ENCODE measurements at regions not wholly inside any gene's neighbourhood (a gene's known extent, or its start where the extent isn't known, plus 50 kb on each side); places are given as distances from the start of the nearest gene placed in this dataset.

DNA sequence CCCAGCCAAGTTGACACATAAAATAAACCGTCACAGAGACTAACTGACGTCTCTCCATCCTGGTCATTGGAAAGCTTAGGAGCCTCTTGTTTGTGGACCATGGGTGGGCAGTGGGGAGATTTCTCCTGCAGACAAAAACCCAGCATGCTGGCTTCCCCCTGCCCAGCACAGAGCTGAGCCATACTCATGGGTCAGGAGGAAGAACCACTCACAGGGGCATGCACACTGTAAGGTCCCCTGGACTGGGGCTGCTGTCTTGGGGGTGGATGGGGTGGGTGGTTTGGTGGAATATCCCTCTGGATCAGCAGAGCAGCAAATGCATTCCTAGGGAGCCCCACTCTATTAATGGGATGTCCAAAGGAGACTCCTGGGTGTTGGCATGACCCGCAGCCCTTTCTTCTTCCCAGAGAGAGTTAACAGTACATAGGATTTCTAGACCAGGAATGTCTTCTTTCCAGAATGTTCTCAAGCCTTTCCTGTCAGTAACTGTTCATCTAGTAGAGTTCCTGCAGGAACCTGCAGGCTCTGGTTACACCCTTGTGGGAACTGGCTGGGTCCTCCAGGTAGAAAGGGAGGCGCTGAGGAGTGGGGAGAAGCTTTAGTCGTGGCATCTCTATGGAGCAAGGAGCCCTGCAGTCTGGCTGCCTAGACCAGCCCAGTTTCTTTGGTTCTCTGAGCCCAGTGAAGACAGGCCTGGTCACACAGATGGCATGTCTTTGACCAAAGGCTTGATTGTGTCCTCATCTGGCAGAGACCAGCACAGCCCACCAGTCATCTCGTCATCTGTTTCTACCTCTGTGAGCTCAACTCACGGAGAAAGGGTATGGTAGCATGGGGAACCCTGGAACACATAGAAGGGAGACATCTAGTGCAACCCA is 73.4 kb upstream of the PRR23C start:
- no peak overlapping the region for H3K4me3 ChIP-seq (ENCODE audit: low read depth, low read length)

DNA sequence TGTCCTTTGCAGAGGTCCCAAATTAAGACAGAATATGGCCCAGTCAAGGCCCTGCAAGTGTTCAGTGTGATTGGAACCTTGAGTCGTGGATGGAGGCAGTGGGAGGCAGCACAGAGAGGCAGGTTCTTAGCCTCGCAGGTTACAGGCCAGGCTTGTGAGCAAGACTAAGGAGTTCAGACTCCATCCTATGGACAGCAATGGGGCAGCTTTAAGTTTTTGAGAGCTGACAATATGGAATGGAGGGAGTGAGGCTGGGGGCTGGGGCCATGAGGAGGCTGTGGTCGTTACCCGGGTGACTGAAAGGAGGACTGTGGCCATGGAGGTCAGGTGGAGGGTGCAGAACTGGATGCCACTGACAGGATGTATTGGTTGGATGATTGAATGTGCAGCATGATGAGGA is 74.1 kb upstream of the PRR23C start:
- Histone ChIP-seq H3K27ac (ENCODE audit: extremely low read depth, low read depth, low read length) (no peak overlapping the region), H3K4me3 (ENCODE audit: low read depth, low read length) (no peak overlapping the region), H3K36me3 (ENCODE audit: control insufficient read depth in 2 of 2, insufficient read depth in 1 of 2, low read length in 2 of 2) (no peaks in the 10 kb centered on the region), H3K9me3 (ENCODE audit: control insufficient read depth, insufficient read depth, low read depth, low read length) (no peaks in the 10 kb centered on the region), H3K4me1 (ENCODE audit: control insufficient read depth, insufficient read depth, low read length) (no peaks in the 10 kb centered on the region)
- ChIA-PET CTCF (no interaction called here), POLR2A (no interaction called here)
- TF ChIP-seq ZFP69B (tag by site-specific recombination; IDR thresholded peaks at IDR 0.05) (no peak), GLI4 (tag by site-specific recombination; IDR thresholded peaks at IDR 0.05) (no peak), ZNF561 (tag by site-specific recombination; IDR thresholded peaks at IDR 0.05; ENCODE audit: borderline replicate concordance) (no peak), ZNF837 (tag by site-specific recombination; IDR thresholded peaks at IDR 0.05) (no peak)
- TF ChIP-seq, protein P1, sequence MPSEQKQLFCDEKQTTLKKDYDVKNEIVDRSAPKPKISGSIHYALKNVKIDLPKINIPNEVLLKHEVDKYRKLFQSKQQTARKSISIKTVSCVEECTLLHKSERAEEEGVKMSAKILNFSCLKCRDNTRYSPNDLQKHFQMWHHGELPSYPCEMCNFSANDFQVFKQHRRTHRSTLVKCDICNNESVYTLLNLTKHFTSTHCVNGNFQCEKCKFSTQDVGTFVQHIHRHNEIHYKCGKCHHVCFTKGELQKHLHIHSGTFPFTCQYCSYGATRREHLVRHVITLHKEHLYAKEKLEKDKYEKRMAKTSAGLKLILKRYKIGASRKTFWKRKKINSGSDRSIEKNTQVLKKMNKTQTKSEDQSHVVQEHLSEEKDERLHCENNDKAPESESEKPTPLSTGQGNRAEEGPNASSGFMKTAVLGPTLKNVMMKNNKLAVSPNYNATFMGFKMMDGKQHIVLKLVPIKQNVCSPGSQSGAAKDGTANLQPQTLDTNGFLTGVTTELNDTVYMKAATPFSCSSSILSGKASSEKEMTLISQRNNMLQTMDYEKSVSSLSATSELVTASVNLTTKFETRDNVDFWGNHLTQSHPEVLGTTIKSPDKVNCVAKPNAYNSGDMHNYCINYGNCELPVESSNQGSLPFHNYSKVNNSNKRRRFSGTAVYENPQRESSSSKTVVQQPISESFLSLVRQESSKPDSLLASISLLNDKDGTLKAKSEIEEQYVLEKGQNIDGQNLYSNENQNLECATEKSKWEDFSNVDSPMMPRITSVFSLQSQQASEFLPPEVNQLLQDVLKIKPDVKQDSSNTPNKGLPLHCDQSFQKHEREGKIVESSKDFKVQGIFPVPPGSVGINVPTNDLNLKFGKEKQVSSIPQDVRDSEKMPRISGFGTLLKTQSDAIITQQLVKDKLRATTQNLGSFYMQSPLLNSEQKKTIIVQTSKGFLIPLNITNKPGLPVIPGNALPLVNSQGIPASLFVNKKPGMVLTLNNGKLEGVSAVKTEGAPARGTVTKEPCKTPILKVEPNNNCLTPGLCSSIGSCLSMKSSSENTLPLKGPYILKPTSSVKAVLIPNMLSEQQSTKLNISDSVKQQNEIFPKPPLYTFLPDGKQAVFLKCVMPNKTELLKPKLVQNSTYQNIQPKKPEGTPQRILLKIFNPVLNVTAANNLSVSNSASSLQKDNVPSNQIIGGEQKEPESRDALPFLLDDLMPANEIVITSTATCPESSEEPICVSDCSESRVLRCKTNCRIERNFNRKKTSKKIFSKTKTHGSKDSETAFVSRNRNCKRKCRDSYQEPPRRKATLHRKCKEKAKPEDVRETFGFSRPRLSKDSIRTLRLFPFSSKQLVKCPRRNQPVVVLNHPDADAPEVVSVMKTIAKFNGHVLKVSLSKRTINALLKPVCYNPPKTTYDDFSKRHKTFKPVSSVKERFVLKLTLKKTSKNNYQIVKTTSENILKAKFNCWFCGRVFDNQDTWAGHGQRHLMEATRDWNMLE (tag by site-specific recombination; conservative IDR thresholded peaks at IDR 0.05; ENCODE audit: low read depth), result no peak

More for the DNA sequence above, 73.4 kb upstream of the PRR23C start:
- TF ChIP-seq ZNF561 (tag by site-specific recombination; IDR thresholded peaks at IDR 0.05; ENCODE audit: borderline replicate concordance), result no peak
- TF ChIP-seq ZEB2 (tag by site-specific recombination; IDR thresholded peaks at IDR 0.05), result no peak
- TF ChIP-seq ZNF202 (tag by site-specific recombination; IDR thresholded peaks at IDR 0.05; ENCODE audit: borderline replicate concordance), result no peak
- no peak for TF ChIP-seq ZFP3 (tag by site-specific recombination; IDR thresholded peaks at IDR 0.05; ENCODE audit: low read depth)
- no peak for TF ChIP-seq ZSCAN30 (tag by site-specific recombination; IDR thresholded peaks at IDR 0.05)
- TF ChIP-seq ZNF623 (tag by site-specific recombination; IDR thresholded peaks at IDR 0.05), result no peak
- TF ChIP-seq FEZF1 (tag by site-specific recombination; IDR thresholded peaks at IDR 0.05), result no peak
- no peak for TF ChIP-seq ZNF10 (tag by site-specific recombination; IDR thresholded peaks at IDR 0.05)
- TF ChIP-seq PRDM1 (tag by site-specific recombination; IDR thresholded peaks at IDR 0.05), result no peak
- TF ChIP-seq ZNF473 (tag by site-specific recombination; IDR thresholded peaks at IDR 0.05), result no peak
- ChIA-PET POLR2A (no interaction called here), CTCF (no interaction called here)
- Histone ChIP-seq H3K9me3 (ENCODE audit: control insufficient read depth, insufficient read depth, low read depth, low read length) (no peaks in the 10 kb centered on the region), H3K36me3 (ENCODE audit: control insufficient read depth in 2 of 2, insufficient read depth in 1 of 2, low read length in 2 of 2) (no peaks in the 10 kb centered on the region), H3K4me1 (ENCODE audit: control insufficient read depth, insufficient read depth, low read length) (no peaks in the 10 kb centered on the region), H3K27ac (ENCODE audit: extremely low read depth, low read depth, low read length) (no peak overlapping the region)

DNA sequence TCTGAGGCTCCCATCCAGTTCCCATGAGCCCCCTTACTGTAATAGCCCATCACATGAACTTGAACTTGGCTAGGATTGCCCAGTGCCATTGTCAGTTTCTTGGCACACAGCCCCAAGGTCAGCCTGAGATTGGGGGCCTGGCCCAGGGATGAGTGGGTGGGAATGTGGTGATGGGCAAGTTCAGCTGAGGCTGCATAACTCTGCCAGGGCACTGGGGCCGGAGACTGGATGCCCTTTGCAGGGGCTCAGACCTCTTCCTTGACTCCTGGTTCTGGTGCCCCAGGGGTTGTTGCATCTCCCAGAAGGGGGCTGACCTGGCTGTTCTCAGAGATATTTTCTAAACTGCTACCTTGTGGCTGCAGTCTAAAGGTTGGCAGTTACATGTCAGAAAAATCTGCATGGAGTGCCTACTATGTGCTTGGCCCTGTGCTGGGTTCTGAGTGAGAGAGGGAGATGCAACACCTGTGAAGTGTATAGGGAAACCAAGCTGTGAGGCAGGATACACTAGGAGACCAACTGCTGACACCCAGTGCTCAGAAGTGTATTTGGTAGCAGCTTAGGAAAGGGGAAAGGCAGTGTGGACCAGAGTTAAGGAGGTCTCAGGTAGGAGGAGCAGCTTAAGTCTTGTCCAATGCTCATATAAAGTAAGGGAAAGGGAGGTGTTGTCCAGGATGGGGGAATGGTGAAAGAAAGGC is 74.8 kb upstream of the PRR23C start:
- H3K36me3 ChIP-seq (ENCODE audit: control insufficient read depth in 2 of 2, insufficient read depth in 1 of 2, low read length in 2 of 2), result no peaks in the 10 kb centered on the region
- no peaks in the 10 kb centered on the region for H3K9me3 ChIP-seq (ENCODE audit: control insufficient read depth, insufficient read depth, low read depth, low read length)
- no peaks in the 10 kb centered on the region for H3K4me1 ChIP-seq (ENCODE audit: control insufficient read depth, insufficient read depth, low read length)
- H3K27ac ChIP-seq (ENCODE audit: extremely low read depth, low read depth, low read length), result no peak overlapping the region
- TF ChIP-seq, protein P2, sequence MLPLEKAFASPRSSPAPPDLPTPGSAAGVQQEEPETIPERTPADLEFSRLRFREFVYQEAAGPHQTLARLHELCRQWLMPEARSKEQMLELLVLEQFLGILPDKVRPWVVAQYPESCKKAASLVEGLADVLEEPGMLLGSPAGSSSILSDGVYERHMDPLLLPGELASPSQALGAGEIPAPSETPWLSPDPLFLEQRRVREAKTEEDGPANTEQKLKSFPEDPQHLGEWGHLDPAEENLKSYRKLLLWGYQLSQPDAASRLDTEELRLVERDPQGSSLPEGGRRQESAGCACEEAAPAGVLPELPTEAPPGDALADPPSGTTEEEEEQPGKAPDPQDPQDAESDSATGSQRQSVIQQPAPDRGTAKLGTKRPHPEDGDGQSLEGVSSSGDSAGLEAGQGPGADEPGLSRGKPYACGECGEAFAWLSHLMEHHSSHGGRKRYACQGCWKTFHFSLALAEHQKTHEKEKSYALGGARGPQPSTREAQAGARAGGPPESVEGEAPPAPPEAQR (tag by site-specific recombination; IDR thresholded peaks at IDR 0.05), result no peak
- ChIA-PET POLR2A (no interaction called here), CTCF (interaction anchor here (3.0 kb wide), 1 partner anchor 7 kb away, joined by 14 read pairs; no protein-coding TSS in a partner anchor)
- no peak overlapping the region for H3K4me3 ChIP-seq (ENCODE audit: low read depth, low read length)
